ENCODE measurements at regions not wholly inside any gene's neighbourhood (a gene's known extent, or its start where the extent isn't known, plus 50 kb on each side); places are given as distances from the start of the nearest gene placed in this dataset.

- TF ChIP-seq CTCF (conservative IDR thresholded peaks at IDR 0.05): no peak
- no peaks in the 10 kb centered on the region for H3K27me3 Mint-ChIP-seq (ENCODE audit: low read depth)
- no peaks in the 10 kb centered on the region for H3K9me3 Mint-ChIP-seq
- no peaks in the 10 kb centered on the region for H3K36me3 Mint-ChIP-seq (ENCODE audit: low read depth)
- H3K27ac Mint-ChIP-seq (ENCODE audit: unreplicated experiment): no peak overlapping the region
- H3K4me3 Mint-ChIP-seq: no peak overlapping the region
- peaks cover 8% of the 10 kb centered on the region for H3K4me1 Mint-ChIP-seq
- no peak for DNase-seq (ENCODE audit: low read depth, low spot score)
Measured at GRCh38 chr1:82944822-82945221, 1054.1 kb downstream of the TTLL7 start.

- TF ChIP-seq CTCF (conservative IDR thresholded peaks at IDR 0.05): no peak
- Mint-ChIP-seq H3K4me3 (no peak overlapping the region), H3K4me1 (no peaks in the 10 kb centered on the region), H3K27me3 (ENCODE audit: low read depth) (no peaks in the 10 kb centered on the region), H3K9me3 (peaks cover 6% of the 10 kb centered on the region), H3K27ac (ENCODE audit: unreplicated experiment) (peak overlapping the region; percentile 30), H3K36me3 (ENCODE audit: low read depth) (peaks cover 2% of the 10 kb centered on the region)
- no peak for DNase-seq (ENCODE audit: low read depth, low spot score)
Measured at GRCh38 chr1:82934074-82934473, 1064.9 kb downstream of the TTLL7 start.

- H3K9me3 Mint-ChIP-seq: peaks cover 4% of the 10 kb centered on the region
- no peak for DNase-seq (ENCODE audit: low read depth, low spot score)
- no peak for TF ChIP-seq CTCF (conservative IDR thresholded peaks at IDR 0.05)
- no peaks in the 10 kb centered on the region for H3K4me1 Mint-ChIP-seq
- no peaks in the 10 kb centered on the region for H3K27me3 Mint-ChIP-seq (ENCODE audit: low read depth)
- no peak overlapping the region for H3K27ac Mint-ChIP-seq (ENCODE audit: unreplicated experiment)
- no peak overlapping the region for H3K4me3 Mint-ChIP-seq
- peaks cover 2% of the 10 kb centered on the region for H3K36me3 Mint-ChIP-seq (ENCODE audit: low read depth)
Measured at GRCh38 chr1:82932727-82933126, 1066.2 kb downstream of the TTLL7 start.

GRCh38 chr1:82932207-82932606 lies 1066.7 kb downstream of the TTLL7 start:
- H3K9me3 Mint-ChIP-seq: peaks cover 7% of the 10 kb centered on the region
- H3K36me3 Mint-ChIP-seq (ENCODE audit: low read depth): peaks cover 4% of the 10 kb centered on the region
- DNase-seq (ENCODE audit: low read depth, low spot score): no peak
- peaks cover 5% of the 10 kb centered on the region for H3K4me1 Mint-ChIP-seq
- H3K4me3 Mint-ChIP-seq: no peak overlapping the region
- H3K27ac Mint-ChIP-seq (ENCODE audit: unreplicated experiment): peak overlapping the region; percentile 15
- H3K27me3 Mint-ChIP-seq (ENCODE audit: low read depth): no peaks in the 10 kb centered on the region
- TF ChIP-seq CTCF (conservative IDR thresholded peaks at IDR 0.05): no peak

GRCh38 chr1:82931006-82931405 lies 1067.9 kb downstream of the TTLL7 start:
- Mint-ChIP-seq H3K27me3 (ENCODE audit: low read depth) (no peaks in the 10 kb centered on the region), H3K9me3 (peaks cover 7% of the 10 kb centered on the region), H3K27ac (ENCODE audit: unreplicated experiment) (no peak overlapping the region), H3K4me3 (no peak overlapping the region), H3K36me3 (ENCODE audit: low read depth) (peaks cover 2% of the 10 kb centered on the region), H3K4me1 (peaks cover 5% of the 10 kb centered on the region)
- no peak for DNase-seq (ENCODE audit: low read depth, low spot score)
- TF ChIP-seq CTCF (conservative IDR thresholded peaks at IDR 0.05): no peak

- no peak for DNase-seq (ENCODE audit: low read depth, low spot score)
- Mint-ChIP-seq H3K36me3 (ENCODE audit: low read depth) (peaks cover 2% of the 10 kb centered on the region), H3K27me3 (ENCODE audit: low read depth) (no peaks in the 10 kb centered on the region), H3K4me3 (no peak overlapping the region), H3K27ac (ENCODE audit: unreplicated experiment) (peak overlapping the region; percentile 68), H3K4me1 (peaks cover 6% of the 10 kb centered on the region), H3K9me3 (peaks cover 3% of the 10 kb centered on the region)
- TF ChIP-seq CTCF (conservative IDR thresholded peaks at IDR 0.05): no peak
Measured at GRCh38 chr1:82927753-82928152, 1071.2 kb downstream of the TTLL7 start.
